Skeletal muscle satellite cell (primary cell): ENCODE measurements at regions not wholly inside any gene's neighbourhood (a gene's known extent, or its start where the extent isn't known, plus 50 kb on each side); places are given as distances from the start of the nearest gene placed in this dataset.

ENCODE experiments used
- H3K27me3 ChIP-seq: 2 replicates; pipeline ENCODE4 v1.7.0; 2013; ENCODE audit warnings: low read length; ENCODE audit not compliant: control insufficient read depth, insufficient read depth
- H3K36me3 ChIP-seq: 2 replicates; pipeline ENCODE4 v1.7.0; 2013; ENCODE audit warnings: mild to moderate bottlenecking, control low read depth, low read length; ENCODE audit not compliant: insufficient read depth
- H3K4me1 ChIP-seq: 2 replicates; pipeline ENCODE4 v1.7.0; 2013; ENCODE audit warnings: low read length; ENCODE audit not compliant: control insufficient read depth, insufficient read depth
- H3K4me2 ChIP-seq: 2 replicates; pipeline ENCODE4 v1.7.0; 2013; ENCODE audit warnings: mild to moderate bottlenecking, low read length
- H3K4me3 ChIP-seq: 2 replicates; pipeline ENCODE4 v1.7.0; 2013; ENCODE audit warnings: low read length
- H3K9ac ChIP-seq: 2 replicates; pipeline ENCODE4 v1.7.0; 2013; ENCODE audit warnings: mild to moderate bottlenecking, low read depth, low read length, moderate library complexity
- H3K9me3 ChIP-seq: replicated peaks from 2 replicates; pipeline ENCODE4 v1.7.0; 2013; ENCODE audit warnings: mild to moderate bottlenecking, control low read depth, low read length

- no peak overlapping the region for H3K4me3 ChIP-seq
- H3K27me3 ChIP-seq: peaks cover 63% of the 10 kb centered on the region
- no peak overlapping the region for H3K9ac ChIP-seq
- H3K4me2 ChIP-seq: no peak overlapping the region
- no peaks in the 10 kb centered on the region for H3K36me3 ChIP-seq
- H3K9me3 ChIP-seq: no peaks in the 10 kb centered on the region
- H3K4me1 ChIP-seq: no peaks in the 10 kb centered on the region
Observed at GRCh38 chr5:61612431-61612830, 280.4 kb downstream of the ZSWIM6 start.

- H3K4me2 ChIP-seq: no peak overlapping the region
- no peaks in the 10 kb centered on the region for H3K9me3 ChIP-seq
- H3K27me3 ChIP-seq: peaks cover 71% of the 10 kb centered on the region
- H3K4me3 ChIP-seq: no peak overlapping the region
- H3K36me3 ChIP-seq: no peaks in the 10 kb centered on the region
- H3K4me1 ChIP-seq: no peaks in the 10 kb centered on the region
- no peak overlapping the region for H3K9ac ChIP-seq
Observed at GRCh38 chr5:61613679-61614078, 281.6 kb downstream of the ZSWIM6 start.

GRCh38 chr5:61614606-61615005, 282.5 kb downstream of the ZSWIM6 start:
- Histone ChIP-seq H3K9me3 (no peaks in the 10 kb centered on the region), H3K27me3 (peaks cover 63% of the 10 kb centered on the region), H3K36me3 (no peaks in the 10 kb centered on the region), H3K4me1 (no peaks in the 10 kb centered on the region), H3K4me3 (no peak overlapping the region), H3K4me2 (no peak overlapping the region), H3K9ac (no peak overlapping the region)

- Histone ChIP-seq H3K4me3 (no peak overlapping the region), H3K9me3 (no peaks in the 10 kb centered on the region), H3K4me2 (no peak overlapping the region), H3K4me1 (no peaks in the 10 kb centered on the region), H3K36me3 (no peaks in the 10 kb centered on the region), H3K27me3 (peaks cover 52% of the 10 kb centered on the region), H3K9ac (no peak overlapping the region)
Observed at GRCh38 chr5:61617039-61617438, 285.0 kb downstream of the ZSWIM6 start.

GRCh38 chr5:61617995-61618525, 286.0 kb downstream of the ZSWIM6 start:
- H3K9me3 ChIP-seq: no peaks in the 10 kb centered on the region
- H3K9ac ChIP-seq: no peak overlapping the region
- no peak overlapping the region for H3K4me3 ChIP-seq
- H3K36me3 ChIP-seq: no peaks in the 10 kb centered on the region
- peaks cover 42% of the 10 kb centered on the region for H3K27me3 ChIP-seq
- no peaks in the 10 kb centered on the region for H3K4me1 ChIP-seq
- no peak overlapping the region for H3K4me2 ChIP-seq

- Histone ChIP-seq H3K4me3 (no peak overlapping the region), H3K9me3 (no peaks in the 10 kb centered on the region), H3K36me3 (no peaks in the 10 kb centered on the region), H3K4me1 (no peaks in the 10 kb centered on the region), H3K4me2 (no peak overlapping the region), H3K27me3 (peaks cover 39% of the 10 kb centered on the region), H3K9ac (no peak overlapping the region)
Observed at GRCh38 chr5:61618577-61618976, 286.5 kb downstream of the ZSWIM6 start.

- H3K27me3 ChIP-seq: peaks cover 32% of the 10 kb centered on the region
- no peaks in the 10 kb centered on the region for H3K4me1 ChIP-seq
Observed at GRCh38 chr5:61619289-61619688, 287.2 kb downstream of the ZSWIM6 start.

GRCh38 chr5:61619777-61620518, 287.9 kb downstream of the ZSWIM6 start:
- Histone ChIP-seq H3K4me3 (no peak overlapping the region), H3K4me1 (no peaks in the 10 kb centered on the region), H3K9me3 (no peaks in the 10 kb centered on the region), H3K36me3 (no peaks in the 10 kb centered on the region), H3K27me3 (peaks cover 25% of the 10 kb centered on the region), H3K4me2 (no peak overlapping the region), H3K9ac (no peak overlapping the region)

More at GRCh38 chr5:61619289-61619688, 287.2 kb downstream of the ZSWIM6 start:
- Histone ChIP-seq H3K9ac (no peak overlapping the region), H3K4me2 (no peak overlapping the region), H3K9me3 (no peaks in the 10 kb centered on the region), H3K4me3 (no peak overlapping the region), H3K36me3 (no peaks in the 10 kb centered on the region)

GRCh38 chr5:61620699-61621182, 288.7 kb downstream of the ZSWIM6 start:
- peaks cover 18% of the 10 kb centered on the region for H3K27me3 ChIP-seq
- no peaks in the 10 kb centered on the region for H3K9me3 ChIP-seq
- no peak overlapping the region for H3K9ac ChIP-seq
- H3K4me2 ChIP-seq: no peak overlapping the region
- H3K4me1 ChIP-seq: peaks cover 1% of the 10 kb centered on the region
- H3K4me3 ChIP-seq: no peak overlapping the region
- H3K36me3 ChIP-seq: no peaks in the 10 kb centered on the region

GRCh38 chr5:61621202-61621650, 289.2 kb downstream of the ZSWIM6 start:
- H3K9ac ChIP-seq: no peak overlapping the region
- no peaks in the 10 kb centered on the region for H3K9me3 ChIP-seq
- peaks cover 15% of the 10 kb centered on the region for H3K27me3 ChIP-seq
- H3K4me1 ChIP-seq: peaks cover 6% of the 10 kb centered on the region
- H3K4me2 ChIP-seq: no peak overlapping the region
- H3K4me3 ChIP-seq: no peak overlapping the region
- H3K36me3 ChIP-seq: no peaks in the 10 kb centered on the region

GRCh38 chr5:61622156-61622555, 290.1 kb downstream of the ZSWIM6 start:
- H3K4me3 ChIP-seq: no peak overlapping the region
- no peaks in the 10 kb centered on the region for H3K36me3 ChIP-seq
- no peak overlapping the region for H3K4me2 ChIP-seq
- no peaks in the 10 kb centered on the region for H3K9me3 ChIP-seq
- peaks cover 12% of the 10 kb centered on the region for H3K4me1 ChIP-seq
- no peak overlapping the region for H3K9ac ChIP-seq
- peaks cover 15% of the 10 kb centered on the region for H3K27me3 ChIP-seq
